KMS-11 (cell line): ENCODE measurements at regions not wholly inside any gene's neighbourhood (a gene's known extent, or its start where the extent isn't known, plus 50 kb on each side); places are given as distances from the start of the nearest gene placed in this dataset.

ENCODE experiments used
- H2AFZ ChIP-seq: fragments of 200-600 bp; sonication (generic); 2 replicates; pipeline ENCODE4 v1.6.1; 2016; ENCODE audit warnings: antibody characterized with exemption, mixed run types, low read depth
- H3K27ac ChIP-seq: fragments of 200-600 bp; sonication (generic); 2 replicates; pipeline ENCODE4 v1.6.1; 2016; ENCODE audit warnings: mild to moderate bottlenecking, mixed run types
- H3K27me3 ChIP-seq: fragments of 200-600 bp; sonication (generic); 2 replicates; pipeline ENCODE4 v1.6.1; 2017; ENCODE audit warnings: mild to moderate bottlenecking, low read depth, mixed run types, moderate library complexity; ENCODE audit not compliant: insufficient read depth
- H3K36me3 ChIP-seq: fragments of 200-600 bp; sonication (generic); 2 replicates; pipeline ENCODE4 v1.6.1; 2017; ENCODE audit warnings: mild to moderate bottlenecking, mixed run types; ENCODE audit not compliant: insufficient read depth
- H3K4me1 ChIP-seq: fragments of 200-600 bp; sonication (generic); 2 replicates; pipeline ENCODE4 v1.6.1; 2016; ENCODE audit warnings: mild to moderate bottlenecking, low read depth, mixed run types; ENCODE audit not compliant: poor library complexity, severe bottlenecking
- H3K4me2 ChIP-seq: fragments of 200-600 bp; sonication (generic); 2 replicates; pipeline ENCODE4 v1.7.0; 2016; ENCODE audit warnings: mild to moderate bottlenecking, mixed run types
- H3K4me3 ChIP-seq: fragments of 200-600 bp; sonication (generic); IDR thresholded peaks from 2 replicates; pipeline ENCODE4 v1.6.1; 2017; ENCODE audit warnings: low read depth, low read length, mixed read lengths; ENCODE audit not compliant: insufficient read depth
- H3K79me2 ChIP-seq: fragments of 200-600 bp; sonication (generic); 2 replicates; pipeline ENCODE4 v1.6.1; 2016; ENCODE audit warnings: low read depth, mixed run types; ENCODE audit not compliant: insufficient read depth
- H3K9ac ChIP-seq: fragments of 200-600 bp; sonication (generic); 2 replicates; pipeline ENCODE4 v1.6.1; 2016; ENCODE audit warnings: mild to moderate bottlenecking, mixed run types
- H4K20me1 ChIP-seq: fragments of 200-600 bp; sonication (generic); 2 replicates; pipeline ENCODE4 v1.6.1; 2016; ENCODE audit warnings: mild to moderate bottlenecking, mixed run types; ENCODE audit not compliant: insufficient read depth
- CTCF ChIP-seq: fragments of 200-600 bp; sonication (generic); conservative IDR thresholded peaks from 2 replicates; pipeline ENCODE4 v1.6.1; 2017; ENCODE audit warnings: low read depth, mild to moderate bottlenecking, antibody characterized with exemption, low read length, moderate library complexity, mixed read lengths

- H3K4me2 ChIP-seq = no peak overlapping the region
These were observed 148.2 kb upstream of the FSTL4 start for GRCh38 chr5:133760532-133760931.

GRCh38 chr5:133758641-133759040 lies 146.3 kb upstream of the FSTL4 start:
- Histone ChIP-seq H3K9ac (no peak overlapping the region), H3K79me2 (no peaks in the 10 kb centered on the region), H3K27me3 (no peaks in the 10 kb centered on the region), H3K4me2 (no peak overlapping the region), H3K4me3 (no peak overlapping the region), H3K27ac (no peak overlapping the region), H3K36me3 (no peaks in the 10 kb centered on the region), H4K20me1 (no peaks in the 10 kb centered on the region), H3K4me1 (no peaks in the 10 kb centered on the region), H2AFZ (no peak overlapping the region)
- TF ChIP-seq CTCF = no peak

More at GRCh38 chr5:133760532-133760931, 148.2 kb upstream of the FSTL4 start:
- Histone ChIP-seq H4K20me1 (no peaks in the 10 kb centered on the region), H3K9ac (no peak overlapping the region), H3K36me3 (no peaks in the 10 kb centered on the region), H3K4me1 (no peaks in the 10 kb centered on the region), H3K4me3 (no peak overlapping the region), H2AFZ (no peak overlapping the region), H3K27ac (no peak overlapping the region), H3K79me2 (no peaks in the 10 kb centered on the region), H3K27me3 (no peaks in the 10 kb centered on the region)
- TF ChIP-seq CTCF = no peak

GRCh38 chr5:133757396-133757945 lies 145.1 kb upstream of the FSTL4 start:
- Histone ChIP-seq H3K79me2 (no peaks in the 10 kb centered on the region), H3K27me3 (no peaks in the 10 kb centered on the region), H3K9ac (no peak overlapping the region), H3K27ac (no peak overlapping the region), H3K4me3 (no peak overlapping the region), H4K20me1 (no peaks in the 10 kb centered on the region), H2AFZ (no peak overlapping the region), H3K4me2 (no peak overlapping the region), H3K4me1 (no peaks in the 10 kb centered on the region), H3K36me3 (no peaks in the 10 kb centered on the region)
- no peak for TF ChIP-seq CTCF

- Histone ChIP-seq H4K20me1 (no peaks in the 10 kb centered on the region), H3K4me1 (no peaks in the 10 kb centered on the region), H3K36me3 (no peaks in the 10 kb centered on the region), H3K4me3 (no peak overlapping the region), H3K9ac (no peak overlapping the region), H3K27ac (no peak overlapping the region), H3K4me2 (no peak overlapping the region), H3K79me2 (no peaks in the 10 kb centered on the region), H2AFZ (no peak overlapping the region), H3K27me3 (no peaks in the 10 kb centered on the region)
- no peak for TF ChIP-seq CTCF
These were observed 144.4 kb upstream of the FSTL4 start for GRCh38 chr5:133756756-133757155.
